Neural crest cell (in vitro differentiated cells): ENCODE measurements at regions not wholly inside any gene's neighbourhood (a gene's known extent, or its start where the extent isn't known, plus 50 kb on each side); places are given as distances from the start of the nearest gene placed in this dataset.
"Not testable (repeated sequence)": the region's sequence is repeated elsewhere in the genome, so short reads cannot be mapped to it uniquely, and the experiment has no call there.

Source experiments
- DNase-seq: peaks from one replicate; pipeline ENCODE4 v3.0.0; 2021; ENCODE audit warnings: low read depth, mixed read lengths, low spot score
- H3K27ac Mint-ChIP-seq: one replicate; pipeline ENCODE4 v1.8.0; 2021; ENCODE audit warnings: mild to moderate bottlenecking, mixed read lengths; ENCODE audit not compliant: unreplicated experiment
- H3K27me3 Mint-ChIP-seq: 2 replicates; pipeline ENCODE4 v1.8.0; 2021; ENCODE audit warnings: low read depth, mild to moderate bottlenecking, mixed read lengths
- H3K36me3 Mint-ChIP-seq: 2 replicates; pipeline ENCODE4 v1.8.0; 2021; ENCODE audit warnings: low read depth, mild to moderate bottlenecking, mixed read lengths
- H3K4me1 Mint-ChIP-seq: 2 replicates; pipeline ENCODE4 v1.8.0; 2021; ENCODE audit warnings: mixed read lengths
- H3K4me3 Mint-ChIP-seq: one replicate; pipeline ENCODE4 v1.8.0; 2021; ENCODE audit warnings: mild to moderate bottlenecking, mixed read lengths
- H3K9me3 Mint-ChIP-seq: 2 replicates; pipeline ENCODE4 v1.8.0; 2021; ENCODE audit warnings: mixed read lengths
- TF ChIP-seq, protein P1 (sequence below): fragments of 200-600 bp; sonication (generic); conservative IDR thresholded peaks from 2 replicates; pipeline ENCODE4 v1.5.0; 2021; ENCODE audit warnings: antibody characterized with exemption, mild to moderate bottlenecking

DNA sequence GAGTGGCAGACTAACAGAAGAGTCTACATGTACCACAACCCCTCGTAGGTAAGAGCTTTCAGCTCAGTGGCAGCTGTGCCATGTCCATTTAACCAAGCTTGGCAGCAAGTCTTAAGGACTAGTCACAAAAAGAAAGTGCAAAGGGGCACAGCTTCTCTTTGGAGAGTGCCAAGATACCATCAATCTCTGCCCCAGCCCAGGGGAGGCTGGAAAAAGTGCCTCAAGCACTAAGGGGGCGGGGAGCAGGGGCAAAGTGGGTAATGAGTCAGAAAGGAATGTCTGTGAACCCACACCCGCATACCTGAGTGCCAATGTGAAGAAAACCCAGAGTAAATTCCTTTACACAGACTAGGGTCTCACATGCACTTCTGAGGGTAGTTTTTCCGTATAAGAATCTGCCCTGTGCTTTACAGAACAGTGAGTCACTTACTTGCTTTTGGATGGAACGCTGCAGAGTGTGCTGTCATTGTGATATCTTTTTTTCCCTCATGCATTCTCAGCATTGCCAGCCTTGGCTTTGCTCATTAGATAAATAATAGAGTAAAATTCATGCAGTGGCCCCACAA, 219.8 kb downstream of the ZNF674 start:
- Mint-ChIP-seq H3K27ac (no peak overlapping the region), H3K4me3 (no peak overlapping the region), H3K27me3 (no peaks in the 10 kb centered on the region), H3K9me3 (peaks cover 8% of the 10 kb centered on the region), H3K36me3 (no peaks in the 10 kb centered on the region), H3K4me1 (peaks cover 21% of the 10 kb centered on the region)
- no peak for DNase-seq
- TF ChIP-seq, protein P1, sequence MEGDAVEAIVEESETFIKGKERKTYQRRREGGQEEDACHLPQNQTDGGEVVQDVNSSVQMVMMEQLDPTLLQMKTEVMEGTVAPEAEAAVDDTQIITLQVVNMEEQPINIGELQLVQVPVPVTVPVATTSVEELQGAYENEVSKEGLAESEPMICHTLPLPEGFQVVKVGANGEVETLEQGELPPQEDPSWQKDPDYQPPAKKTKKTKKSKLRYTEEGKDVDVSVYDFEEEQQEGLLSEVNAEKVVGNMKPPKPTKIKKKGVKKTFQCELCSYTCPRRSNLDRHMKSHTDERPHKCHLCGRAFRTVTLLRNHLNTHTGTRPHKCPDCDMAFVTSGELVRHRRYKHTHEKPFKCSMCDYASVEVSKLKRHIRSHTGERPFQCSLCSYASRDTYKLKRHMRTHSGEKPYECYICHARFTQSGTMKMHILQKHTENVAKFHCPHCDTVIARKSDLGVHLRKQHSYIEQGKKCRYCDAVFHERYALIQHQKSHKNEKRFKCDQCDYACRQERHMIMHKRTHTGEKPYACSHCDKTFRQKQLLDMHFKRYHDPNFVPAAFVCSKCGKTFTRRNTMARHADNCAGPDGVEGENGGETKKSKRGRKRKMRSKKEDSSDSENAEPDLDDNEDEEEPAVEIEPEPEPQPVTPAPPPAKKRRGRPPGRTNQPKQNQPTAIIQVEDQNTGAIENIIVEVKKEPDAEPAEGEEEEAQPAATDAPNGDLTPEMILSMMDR = no peak

DNA sequence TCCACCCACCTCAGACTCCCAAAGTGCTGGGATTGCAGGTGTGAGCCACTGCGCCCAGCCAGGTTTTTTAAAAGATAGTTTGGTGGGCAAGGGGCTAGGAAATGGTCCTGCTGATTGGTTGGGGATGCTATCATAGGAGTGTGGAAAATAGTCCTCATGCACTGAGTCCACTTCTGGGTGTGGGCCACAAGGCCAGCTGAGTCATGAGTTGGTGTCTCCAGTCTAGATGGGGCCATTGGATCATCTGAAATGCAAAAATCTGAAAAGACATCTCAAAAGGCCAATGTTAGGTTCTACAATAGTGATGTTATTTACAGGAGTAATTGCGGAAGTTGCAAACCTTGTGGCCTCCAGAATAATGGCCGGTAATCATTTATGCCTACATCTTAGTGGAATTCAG, 221.1 kb downstream of the ZNF674 start:
- Mint-ChIP-seq H3K27me3 (no peaks in the 10 kb centered on the region), H3K4me3 (no peak overlapping the region), H3K36me3 (no peaks in the 10 kb centered on the region), H3K4me1 (peaks cover 29% of the 10 kb centered on the region), H3K9me3 (peaks cover 9% of the 10 kb centered on the region), H3K27ac (no peak overlapping the region)
- no peak for DNase-seq
- TF ChIP-seq, protein P1 = no peak

DNA sequence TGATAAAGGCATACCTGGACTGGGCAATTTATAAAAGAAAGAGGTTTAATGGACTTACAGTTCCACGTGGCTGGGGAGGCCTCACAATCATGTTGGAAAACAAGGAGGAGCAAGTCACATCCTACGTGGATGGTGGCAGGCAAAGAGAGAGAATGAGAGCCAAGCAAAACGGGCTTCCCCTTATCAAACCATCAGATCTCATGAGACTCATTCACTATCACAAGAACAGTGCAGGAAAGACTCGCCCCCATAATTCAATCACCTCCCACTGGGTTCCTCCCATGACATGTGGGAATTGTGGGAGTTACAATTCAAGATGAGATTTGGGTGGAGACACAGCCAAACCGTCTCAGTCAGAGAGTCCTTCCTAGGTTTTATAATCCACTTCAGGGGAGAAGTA, 222.3 kb downstream of the ZNF674 start:
- not testable (repeated sequence) for H3K36me3 Mint-ChIP-seq, H3K4me3 Mint-ChIP-seq, H3K27me3 Mint-ChIP-seq, H3K27ac Mint-ChIP-seq, H3K9me3 Mint-ChIP-seq, DNase-seq
- peaks cover 26% of the 10 kb centered on the region for H3K4me1 Mint-ChIP-seq

DNA sequence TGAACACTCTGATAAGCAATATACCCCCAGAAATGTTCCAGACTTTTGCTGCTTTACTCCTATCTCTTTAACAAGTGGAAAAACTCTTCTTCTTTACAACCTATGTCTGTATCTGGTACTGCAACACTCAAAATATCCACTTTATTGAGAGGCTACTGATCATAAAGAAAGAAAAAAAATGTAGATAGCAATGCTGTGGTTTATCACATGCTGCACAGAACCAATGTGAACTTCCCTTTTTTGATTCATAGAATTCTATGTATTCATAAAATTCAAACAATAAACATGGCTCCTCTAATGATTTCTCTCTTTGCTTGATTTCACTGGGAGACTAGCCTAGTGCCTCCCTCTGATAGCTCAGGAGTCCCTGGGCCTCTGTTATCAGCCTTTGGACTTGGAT, 223.5 kb downstream of the ZNF674 start:
- Mint-ChIP-seq H3K27ac (no peak overlapping the region), H3K9me3 (peaks cover 7% of the 10 kb centered on the region), H3K4me3 (no peak overlapping the region), H3K36me3 (no peaks in the 10 kb centered on the region), H3K27me3 (no peaks in the 10 kb centered on the region), H3K4me1 (peaks cover 16% of the 10 kb centered on the region)
- DNase-seq = no peak
- TF ChIP-seq, protein P1 = no peak

DNA sequence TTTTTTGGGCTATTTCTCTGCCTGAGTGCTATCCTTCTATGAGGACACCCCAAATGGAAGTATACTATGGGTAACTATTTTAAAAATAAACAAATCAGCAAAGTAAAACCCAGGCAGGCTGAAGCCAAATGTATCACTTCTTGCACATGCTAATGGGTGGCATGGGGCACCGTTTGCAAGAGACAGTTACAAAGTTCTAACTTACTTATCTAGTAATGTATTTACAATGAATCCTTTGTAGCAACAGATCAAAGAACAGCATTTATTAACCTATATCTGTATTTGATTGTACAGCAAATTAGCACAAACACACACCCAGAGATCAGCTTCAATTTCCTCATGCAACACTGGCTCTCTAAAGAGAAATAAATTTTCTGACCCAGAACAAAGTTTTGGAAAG, 225.5 kb downstream of the ZNF674 start:
- Mint-ChIP-seq H3K27ac (no peak overlapping the region), H3K4me3 (no peak overlapping the region), H3K9me3 (peaks cover 5% of the 10 kb centered on the region), H3K36me3 (no peaks in the 10 kb centered on the region), H3K4me1 (peaks cover 10% of the 10 kb centered on the region), H3K27me3 (no peaks in the 10 kb centered on the region)
- TF ChIP-seq, protein P1 = no peak
- DNase-seq = no peak

DNA sequence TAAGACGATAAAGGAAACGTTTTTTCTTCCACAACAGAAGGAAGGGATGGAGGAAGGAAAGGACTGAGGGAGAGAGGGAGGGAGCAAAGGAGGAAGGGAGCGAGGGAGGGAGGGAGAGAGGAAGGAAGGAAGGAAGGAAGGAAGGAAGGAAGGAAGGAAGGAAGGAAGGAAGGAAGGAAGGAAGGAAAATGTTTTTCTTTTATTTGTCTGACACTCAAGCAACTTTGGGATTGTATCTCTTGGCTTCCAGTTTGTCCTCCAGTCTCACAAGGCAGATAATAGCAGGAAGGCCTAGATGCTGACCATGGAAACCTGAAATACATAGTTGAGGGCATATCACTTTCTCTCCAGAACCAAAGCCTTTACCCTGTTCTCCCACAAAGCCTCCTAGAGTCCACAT, 226.7 kb downstream of the ZNF674 start:
- peaks cover 4% of the 10 kb centered on the region for H3K9me3 Mint-ChIP-seq
- H3K4me1 Mint-ChIP-seq = peaks cover 10% of the 10 kb centered on the region
- no peak overlapping the region for H3K4me3 Mint-ChIP-seq
- H3K27me3 Mint-ChIP-seq = no peaks in the 10 kb centered on the region
- H3K36me3 Mint-ChIP-seq = no peaks in the 10 kb centered on the region
- TF ChIP-seq, protein P1 = no peak
- H3K27ac Mint-ChIP-seq = no peak overlapping the region
- DNase-seq = no peak
